ENCODE measurements at regions not wholly inside any gene's neighbourhood (a gene's known extent, or its start where the extent isn't known, plus 50 kb on each side); places are given as distances from the start of the nearest gene placed in this dataset.

GRCh38 chr20:52429029-52429428, 237.4 kb upstream of the ZFP64 start:
- TF ChIP-seq CTCF (conservative IDR thresholded peaks at IDR 0.05) = no peak
- no peak for TF ChIP-seq EZH2 (IDR thresholded peaks at IDR 0.05; ENCODE audit: low read depth)

Data from PC-9 (cell line).